ENCODE measurements at regions not wholly inside any gene's neighbourhood (a gene's known extent, or its start where the extent isn't known, plus 50 kb on each side); places are given as distances from the start of the nearest gene placed in this dataset.
"Not testable (repeated sequence)": the region's sequence is repeated elsewhere in the genome, so short reads cannot be mapped to it uniquely, and the experiment has no call there.

- DNase-seq (ENCODE audit: low spot score) = no peak
These were observed 276.8 kb upstream of the PFKP start for GRCh38 chr10:2790396-2791188.

GRCh38 chr10:2786251-2786650 is 281.1 kb upstream of the PFKP start:
- DNase-seq (ENCODE audit: low spot score) = no peak

GRCh38 chr10:2784766-2785165 is 282.6 kb upstream of the PFKP start:
- no peak for DNase-seq (ENCODE audit: low spot score)

- no peak for DNase-seq (ENCODE audit: low spot score)
These were observed 284.4 kb upstream of the PFKP start for GRCh38 chr10:2782950-2783349.

GRCh38 chr10:2782265-2782664 is 285.1 kb upstream of the PFKP start:
- no peak for DNase-seq (ENCODE audit: low spot score)

GRCh38 chr10:2777666-2778355 is 289.5 kb upstream of the PFKP start:
- no peak for DNase-seq (ENCODE audit: low spot score)

GRCh38 chr10:2772816-2773631 is 294.3 kb upstream of the PFKP start:
- DNase-seq (ENCODE audit: low spot score) = no peak

- DNase-seq (ENCODE audit: low spot score) = no peak
These were observed 295.2 kb upstream of the PFKP start for GRCh38 chr10:2772135-2772534.

- DNase-seq (ENCODE audit: low spot score) = not testable (repeated sequence)
These were observed 300.1 kb upstream of the PFKP start for GRCh38 chr10:2767293-2767692.

GRCh38 chr10:2761971-2762370 is 305.4 kb upstream of the PFKP start:
- DNase-seq (ENCODE audit: low spot score) = no peak

- DNase-seq (ENCODE audit: low spot score) = no peak
These were observed 306.0 kb upstream of the PFKP start for GRCh38 chr10:2761311-2761710.

- DNase-seq (ENCODE audit: low spot score) = no peak
These were observed 306.6 kb upstream of the PFKP start for GRCh38 chr10:2760736-2761135.

GRCh38 chr10:2759233-2759632 is 308.1 kb upstream of the PFKP start:
- no peak for DNase-seq (ENCODE audit: low spot score)

- no peak for DNase-seq (ENCODE audit: low spot score)
These were observed 312.4 kb upstream of the PFKP start for GRCh38 chr10:2754943-2755342.

- no peak for DNase-seq (ENCODE audit: low spot score)
These were observed 319.1 kb upstream of the PFKP start for GRCh38 chr10:2748287-2748686.

- no peak for DNase-seq (ENCODE audit: low spot score)
These were observed 320.7 kb upstream of the PFKP start for GRCh38 chr10:2746638-2747037.

- no peak for DNase-seq (ENCODE audit: low spot score)
These were observed 321.7 kb upstream of the PFKP start for GRCh38 chr10:2745666-2746065.

GRCh38 chr10:2744547-2745200 is 322.7 kb upstream of the PFKP start:
- no peak for DNase-seq (ENCODE audit: low spot score)

GRCh38 chr10:2734603-2735002 is 332.7 kb upstream of the PFKP start:
- DNase-seq (ENCODE audit: low spot score) = no peak

- DNase-seq (ENCODE audit: low spot score) = no peak
These were observed 333.9 kb upstream of the PFKP start for GRCh38 chr10:2733278-2733963.

GRCh38 chr10:2731940-2732339 is 335.4 kb upstream of the PFKP start:
- DNase-seq (ENCODE audit: low spot score) = no peak

- no peak for DNase-seq (ENCODE audit: low spot score)
These were observed 338.2 kb upstream of the PFKP start for GRCh38 chr10:2729197-2729596.
